LHCN-M2 (cell line): ENCODE measurements at regions not wholly inside any gene's neighbourhood (a gene's known extent, or its start where the extent isn't known, plus 50 kb on each side); places are given as distances from the start of the nearest gene placed in this dataset.

ENCODE experiments used
- DNase-seq: peaks from one replicate; pipeline ENCODE4 v3.0.0-alpha.2; 2012; ENCODE audit warnings: low read depth

- DNase-seq: no peak
These were observed 239.0 kb downstream of the EIPR1 start for GRCh38 chr2:3138621-3139020.

- DNase-seq: no peak
These were observed 239.8 kb downstream of the EIPR1 start for GRCh38 chr2:3137651-3138300.

- DNase-seq: no peak
These were observed 241.9 kb downstream of the EIPR1 start for GRCh38 chr2:3135676-3136075.

- no peak for DNase-seq
These were observed 243.5 kb downstream of the EIPR1 start for GRCh38 chr2:3134026-3134571.

- no peak for DNase-seq
These were observed 244.7 kb downstream of the EIPR1 start for GRCh38 chr2:3132966-3133365.

GRCh38 chr2:3132466-3132865 is 245.2 kb downstream of the EIPR1 start:
- no peak for DNase-seq

GRCh38 chr2:3131636-3132326 is 245.8 kb downstream of the EIPR1 start:
- no peak for DNase-seq

GRCh38 chr2:3130889-3131635 is 246.6 kb downstream of the EIPR1 start:
- DNase-seq: no peak

GRCh38 chr2:3130444-3130843 is 247.2 kb downstream of the EIPR1 start:
- no peak for DNase-seq

GRCh38 chr2:3129867-3130266 is 247.8 kb downstream of the EIPR1 start:
- no peak for DNase-seq

GRCh38 chr2:3128786-3129185 is 248.8 kb downstream of the EIPR1 start:
- DNase-seq: no peak

- no peak for DNase-seq
These were observed 249.9 kb downstream of the EIPR1 start for GRCh38 chr2:3127710-3128109.

- no peak for DNase-seq
These were observed 250.6 kb downstream of the EIPR1 start for GRCh38 chr2:3126911-3127621.

GRCh38 chr2:3126171-3126910 is 251.3 kb downstream of the EIPR1 start:
- DNase-seq: no peak

- DNase-seq: no peak
These were observed 251.9 kb downstream of the EIPR1 start for GRCh38 chr2:3125761-3126130.

GRCh38 chr2:3125001-3125760 is 252.4 kb downstream of the EIPR1 start:
- DNase-seq: no peak

- no peak for DNase-seq
These were observed 255.1 kb downstream of the EIPR1 start for GRCh38 chr2:3122525-3122924.

- DNase-seq: peak; percentile 6
These were observed 256.0 kb downstream of the EIPR1 start for GRCh38 chr2:3121601-3122000.

- DNase-seq: no peak
These were observed 259.9 kb downstream of the EIPR1 start for GRCh38 chr2:3117650-3118216.

GRCh38 chr2:3116371-3116770 is 261.2 kb downstream of the EIPR1 start:
- DNase-seq: no peak
